ENCODE measurements at regions not wholly inside any gene's neighbourhood (a gene's known extent, or its start where the extent isn't known, plus 50 kb on each side); places are given as distances from the start of the nearest gene placed in this dataset.
"Not testable (repeated sequence)": the region's sequence is repeated elsewhere in the genome, so short reads cannot be mapped to it uniquely, and the experiment has no call there.

DNA sequence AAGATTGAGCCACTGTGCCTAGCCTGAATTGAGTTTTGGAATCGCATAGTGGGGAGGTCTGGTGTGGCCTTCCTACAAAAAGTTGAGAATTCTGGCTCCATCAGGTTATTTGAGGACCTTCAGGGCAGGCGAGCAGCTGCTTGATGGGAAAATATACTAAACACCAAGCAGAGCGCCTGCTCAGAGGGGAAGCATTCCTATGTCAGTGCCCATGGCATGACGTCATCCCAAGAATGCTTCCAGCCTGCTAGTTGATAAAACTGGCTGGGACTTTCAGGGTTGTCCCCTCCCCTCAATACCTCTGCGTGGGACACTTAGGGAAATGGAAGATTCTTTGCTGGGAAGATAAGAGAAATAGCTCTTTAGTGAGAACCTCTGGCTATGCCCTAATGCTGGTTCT, 174.9 kb upstream of the NBPF12 start:
- not testable (repeated sequence) for H3K4me3 ChIP-seq (ENCODE audit: low read depth in 1 of 2, low read length in 2 of 2); H2AFZ ChIP-seq (ENCODE audit: low read depth, low read length); H4K20me1 ChIP-seq (ENCODE audit: insufficient read depth, low read length); H3K4me1 ChIP-seq (ENCODE audit: insufficient read depth, low read length); H3K27me3 ChIP-seq (ENCODE audit: insufficient read depth, low read length, poor library complexity); H3K4me2 ChIP-seq (ENCODE audit: insufficient read depth, low read length); H3K79me2 ChIP-seq (ENCODE audit: insufficient read depth, low read length); H3K27ac ChIP-seq (ENCODE audit: low read length); ATAC-seq (ENCODE audit: insufficient read depth, low read depth); H3K9ac ChIP-seq (ENCODE audit: low read depth, low read length); DNase-seq; H3K36me3 ChIP-seq (ENCODE audit: insufficient read depth, low read length); H3K9me3 ChIP-seq (ENCODE audit: insufficient read depth, low read length, severe bottlenecking)

GRCh38 chr1:146756858-146757257, 181.3 kb upstream of the NBPF12 start:
- not testable (repeated sequence) for H3K36me3 ChIP-seq (ENCODE audit: insufficient read depth, low read length); H4K20me1 ChIP-seq (ENCODE audit: insufficient read depth, low read length); H2AFZ ChIP-seq (ENCODE audit: low read depth, low read length); H3K4me3 ChIP-seq (ENCODE audit: low read depth in 1 of 2, low read length in 2 of 2); H3K9me3 ChIP-seq (ENCODE audit: insufficient read depth, low read length, severe bottlenecking); DNase-seq; H3K4me1 ChIP-seq (ENCODE audit: insufficient read depth, low read length); H3K9ac ChIP-seq (ENCODE audit: low read depth, low read length); H3K79me2 ChIP-seq (ENCODE audit: insufficient read depth, low read length); ATAC-seq (ENCODE audit: insufficient read depth, low read depth); H3K4me2 ChIP-seq (ENCODE audit: insufficient read depth, low read length); H3K27ac ChIP-seq (ENCODE audit: low read length); H3K27me3 ChIP-seq (ENCODE audit: insufficient read depth, low read length, poor library complexity)

DNA sequence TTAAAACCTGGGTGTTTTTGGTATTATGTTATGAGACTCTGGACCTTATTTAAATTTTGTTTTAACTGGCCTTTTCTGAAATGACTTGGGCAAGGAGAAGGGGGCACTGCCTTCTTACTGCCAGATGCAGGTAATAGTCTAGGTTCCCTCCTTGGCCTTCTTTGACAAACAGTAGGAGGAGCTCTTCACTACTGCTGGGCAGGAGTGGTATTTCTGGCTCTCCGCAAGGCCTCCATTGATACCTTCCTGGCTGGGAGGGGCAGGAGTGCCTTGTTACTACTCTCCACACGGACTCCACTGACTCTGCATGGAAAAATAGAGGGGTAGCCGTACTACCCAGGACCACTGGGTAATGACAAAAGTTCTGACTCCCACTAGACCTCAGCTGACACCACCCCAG, 189.4 kb upstream of the NBPF12 start:
- DNase-seq; H4K20me1 ChIP-seq (ENCODE audit: insufficient read depth, low read length); H3K4me2 ChIP-seq (ENCODE audit: insufficient read depth, low read length); H3K27me3 ChIP-seq (ENCODE audit: insufficient read depth, low read length, poor library complexity); H3K79me2 ChIP-seq (ENCODE audit: insufficient read depth, low read length); H3K27ac ChIP-seq (ENCODE audit: low read length); H3K4me3 ChIP-seq (ENCODE audit: low read depth in 1 of 2, low read length in 2 of 2); H3K9me3 ChIP-seq (ENCODE audit: insufficient read depth, low read length, severe bottlenecking); H3K9ac ChIP-seq (ENCODE audit: low read depth, low read length); H2AFZ ChIP-seq (ENCODE audit: low read depth, low read length); ATAC-seq (ENCODE audit: insufficient read depth, low read depth); H3K36me3 ChIP-seq (ENCODE audit: insufficient read depth, low read length); H3K4me1 ChIP-seq (ENCODE audit: insufficient read depth, low read length): not testable (repeated sequence)

DNA sequence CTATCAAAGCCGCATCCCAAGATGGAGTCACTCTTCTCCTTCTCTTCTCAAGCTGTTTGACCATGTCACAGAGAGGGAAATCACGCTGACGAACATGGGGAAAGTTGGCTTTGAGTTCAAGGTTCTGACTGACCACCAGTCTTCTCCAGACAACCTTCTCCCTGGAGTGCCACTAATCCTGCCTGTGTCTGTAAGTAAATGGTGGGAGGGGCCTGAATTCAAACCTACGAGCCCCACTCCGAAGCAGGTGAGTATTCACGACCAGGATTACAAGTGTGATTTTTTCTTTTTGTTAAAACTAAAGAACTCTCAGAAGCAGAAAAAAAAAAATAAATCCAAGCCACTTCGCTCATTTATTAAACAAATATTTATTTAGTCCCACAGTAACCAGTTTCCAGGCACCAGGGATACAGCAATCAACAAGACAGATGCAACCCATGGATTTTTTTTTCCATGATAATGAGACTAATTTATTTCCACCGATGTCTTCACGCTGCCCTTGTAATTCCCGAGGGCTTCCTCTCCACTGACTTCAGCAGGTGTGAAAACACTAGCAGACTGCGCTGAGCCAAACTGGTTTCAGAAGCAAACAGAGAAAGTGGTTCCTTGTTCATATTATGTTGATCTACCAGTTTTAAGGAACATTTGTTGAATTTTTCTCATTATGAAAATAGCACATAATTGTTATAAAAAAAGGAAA, 206.0 kb upstream of the NBPF12 start:
- not testable (repeated sequence) for H3K4me3 ChIP-seq (ENCODE audit: low read depth in 1 of 2, low read length in 2 of 2); H2AFZ ChIP-seq (ENCODE audit: low read depth, low read length); DNase-seq; H3K4me1 ChIP-seq (ENCODE audit: insufficient read depth, low read length); H3K4me2 ChIP-seq (ENCODE audit: insufficient read depth, low read length); H3K9ac ChIP-seq (ENCODE audit: low read depth, low read length); H4K20me1 ChIP-seq (ENCODE audit: insufficient read depth, low read length); H3K36me3 ChIP-seq (ENCODE audit: insufficient read depth, low read length); H3K27ac ChIP-seq (ENCODE audit: low read length); H3K27me3 ChIP-seq (ENCODE audit: insufficient read depth, low read length, poor library complexity); H3K9me3 ChIP-seq (ENCODE audit: insufficient read depth, low read length, severe bottlenecking); H3K79me2 ChIP-seq (ENCODE audit: insufficient read depth, low read length); ATAC-seq (ENCODE audit: insufficient read depth, low read depth)

- not testable (repeated sequence) for H2AFZ ChIP-seq (ENCODE audit: low read depth, low read length); DNase-seq; H4K20me1 ChIP-seq (ENCODE audit: insufficient read depth, low read length); H3K79me2 ChIP-seq (ENCODE audit: insufficient read depth, low read length); H3K27ac ChIP-seq (ENCODE audit: low read length); H3K27me3 ChIP-seq (ENCODE audit: insufficient read depth, low read length, poor library complexity); H3K9me3 ChIP-seq (ENCODE audit: insufficient read depth, low read length, severe bottlenecking); H3K4me2 ChIP-seq (ENCODE audit: insufficient read depth, low read length); H3K4me3 ChIP-seq (ENCODE audit: low read depth in 1 of 2, low read length in 2 of 2); H3K9ac ChIP-seq (ENCODE audit: low read depth, low read length); ATAC-seq (ENCODE audit: insufficient read depth, low read depth); H3K36me3 ChIP-seq (ENCODE audit: insufficient read depth, low read length); H3K4me1 ChIP-seq (ENCODE audit: insufficient read depth, low read length)
Observed at GRCh38 chr1:146729642-146730344, 208.3 kb upstream of the NBPF12 start.

- H4K20me1 ChIP-seq (ENCODE audit: insufficient read depth, low read length); ATAC-seq (ENCODE audit: insufficient read depth, low read depth); H3K4me3 ChIP-seq (ENCODE audit: low read depth in 1 of 2, low read length in 2 of 2); H2AFZ ChIP-seq (ENCODE audit: low read depth, low read length); H3K9me3 ChIP-seq (ENCODE audit: insufficient read depth, low read length, severe bottlenecking); H3K27me3 ChIP-seq (ENCODE audit: insufficient read depth, low read length, poor library complexity); H3K79me2 ChIP-seq (ENCODE audit: insufficient read depth, low read length); H3K4me2 ChIP-seq (ENCODE audit: insufficient read depth, low read length); H3K9ac ChIP-seq (ENCODE audit: low read depth, low read length); H3K4me1 ChIP-seq (ENCODE audit: insufficient read depth, low read length); H3K36me3 ChIP-seq (ENCODE audit: insufficient read depth, low read length); H3K27ac ChIP-seq (ENCODE audit: low read length); DNase-seq: not testable (repeated sequence)
Observed at GRCh38 chr1:146715054-146715453, 223.1 kb upstream of the NBPF12 start.
